Osteocyte (in vitro differentiated cells): ENCODE measurements at regions not wholly inside any gene's neighbourhood (a gene's known extent, or its start where the extent isn't known, plus 50 kb on each side); places are given as distances from the start of the nearest gene placed in this dataset.

Experiments used
- DNase-seq: peaks from one replicate; pipeline ENCODE4 v3.0.0; 2021; ENCODE audit warnings: mixed read lengths; ENCODE audit not compliant: unreplicated experiment; ENCODE audit errors: extremely low spot score
- H3K27ac Mint-ChIP-seq: one replicate; pipeline ENCODE4 v1.8.0; 2021; ENCODE audit warnings: mild to moderate bottlenecking, mixed read lengths; ENCODE audit not compliant: unreplicated experiment
- H3K27me3 Mint-ChIP-seq: one replicate; pipeline ENCODE4 v1.8.0; 2021; ENCODE audit warnings: mixed read lengths; ENCODE audit not compliant: unreplicated experiment
- H3K36me3 Mint-ChIP-seq: one replicate; pipeline ENCODE4 v1.8.0; 2021; ENCODE audit warnings: mixed read lengths; ENCODE audit not compliant: unreplicated experiment
- H3K4me1 Mint-ChIP-seq: one replicate; pipeline ENCODE4 v1.8.0; 2021; ENCODE audit warnings: mixed read lengths; ENCODE audit not compliant: unreplicated experiment
- H3K4me3 Mint-ChIP-seq: one replicate; pipeline ENCODE4 v1.8.0; 2021; ENCODE audit warnings: mild to moderate bottlenecking, moderate library complexity, mixed read lengths; ENCODE audit not compliant: unreplicated experiment
- H3K9me3 Mint-ChIP-seq: one replicate; pipeline ENCODE4 v1.8.0; 2021; ENCODE audit warnings: mixed read lengths; ENCODE audit not compliant: unreplicated experiment
- TF ChIP-seq, protein P1 (sequence below): fragments of 200-600 bp; sonication (generic); IDR thresholded peaks from 2 replicates; pipeline ENCODE4 v1.5.0; 2021; ENCODE audit warnings: antibody characterized with exemption, mild to moderate bottlenecking, moderate library complexity

DNA sequence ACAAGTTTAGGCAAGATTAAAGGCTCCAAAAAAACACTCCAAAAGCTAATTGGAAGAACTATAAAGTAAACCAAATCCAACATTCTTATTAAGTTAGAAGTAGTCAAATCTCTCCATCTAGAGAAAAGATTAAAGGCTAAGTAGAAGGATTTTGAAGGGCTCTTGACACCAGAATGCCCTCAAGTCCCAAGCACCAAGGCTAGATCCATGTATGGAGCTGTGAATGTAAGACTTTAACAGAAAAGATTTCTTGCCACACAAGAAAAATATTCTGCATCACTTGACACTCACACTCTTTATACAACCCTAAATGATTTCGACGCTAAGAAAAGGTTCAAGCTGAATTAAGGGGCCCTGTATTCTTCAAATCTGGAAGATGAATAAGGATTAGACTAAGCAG, 345.2 kb downstream of the VGLL3 start:
- Mint-ChIP-seq H3K4me1 (no peaks in the 10 kb centered on the region), H3K9me3 (no peaks in the 10 kb centered on the region), H3K27ac (no peak overlapping the region)

DNA sequence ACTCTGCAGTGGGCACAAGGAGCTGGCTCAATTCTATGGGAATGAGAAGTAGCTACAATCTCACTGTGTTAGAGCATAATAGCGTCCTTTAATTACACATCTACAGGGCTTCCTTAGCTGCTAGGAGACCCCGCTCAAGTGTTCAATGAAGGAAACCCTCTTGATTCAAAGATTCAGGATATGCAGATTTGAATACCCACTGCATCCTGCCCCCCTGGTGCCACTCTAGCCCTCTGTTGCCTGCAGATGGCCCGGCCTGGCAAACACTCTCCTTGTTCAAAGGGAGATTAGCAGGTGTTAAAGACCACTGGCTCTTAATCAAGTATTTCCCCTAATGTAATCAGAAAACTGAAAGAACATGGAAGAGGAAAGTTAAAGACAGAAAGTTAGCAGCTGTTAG, 356.6 kb downstream of the VGLL3 start:
- Mint-ChIP-seq H3K36me3 (no peaks in the 10 kb centered on the region), H3K4me3 (no peak overlapping the region), H3K27ac (no peak overlapping the region), H3K27me3 (peaks cover 21% of the 10 kb centered on the region), H3K9me3 (no peaks in the 10 kb centered on the region), H3K4me1 (no peaks in the 10 kb centered on the region)
- TF ChIP-seq, protein P1, sequence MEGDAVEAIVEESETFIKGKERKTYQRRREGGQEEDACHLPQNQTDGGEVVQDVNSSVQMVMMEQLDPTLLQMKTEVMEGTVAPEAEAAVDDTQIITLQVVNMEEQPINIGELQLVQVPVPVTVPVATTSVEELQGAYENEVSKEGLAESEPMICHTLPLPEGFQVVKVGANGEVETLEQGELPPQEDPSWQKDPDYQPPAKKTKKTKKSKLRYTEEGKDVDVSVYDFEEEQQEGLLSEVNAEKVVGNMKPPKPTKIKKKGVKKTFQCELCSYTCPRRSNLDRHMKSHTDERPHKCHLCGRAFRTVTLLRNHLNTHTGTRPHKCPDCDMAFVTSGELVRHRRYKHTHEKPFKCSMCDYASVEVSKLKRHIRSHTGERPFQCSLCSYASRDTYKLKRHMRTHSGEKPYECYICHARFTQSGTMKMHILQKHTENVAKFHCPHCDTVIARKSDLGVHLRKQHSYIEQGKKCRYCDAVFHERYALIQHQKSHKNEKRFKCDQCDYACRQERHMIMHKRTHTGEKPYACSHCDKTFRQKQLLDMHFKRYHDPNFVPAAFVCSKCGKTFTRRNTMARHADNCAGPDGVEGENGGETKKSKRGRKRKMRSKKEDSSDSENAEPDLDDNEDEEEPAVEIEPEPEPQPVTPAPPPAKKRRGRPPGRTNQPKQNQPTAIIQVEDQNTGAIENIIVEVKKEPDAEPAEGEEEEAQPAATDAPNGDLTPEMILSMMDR = no peak
- DNase-seq = no peak

More for the DNA sequence above, 345.2 kb downstream of the VGLL3 start:
- DNase-seq = no peak
- H3K27me3 Mint-ChIP-seq = peaks cover 14% of the 10 kb centered on the region
- no peak overlapping the region for H3K4me3 Mint-ChIP-seq
- no peaks in the 10 kb centered on the region for H3K36me3 Mint-ChIP-seq
- TF ChIP-seq, protein P1 = no peak

DNA sequence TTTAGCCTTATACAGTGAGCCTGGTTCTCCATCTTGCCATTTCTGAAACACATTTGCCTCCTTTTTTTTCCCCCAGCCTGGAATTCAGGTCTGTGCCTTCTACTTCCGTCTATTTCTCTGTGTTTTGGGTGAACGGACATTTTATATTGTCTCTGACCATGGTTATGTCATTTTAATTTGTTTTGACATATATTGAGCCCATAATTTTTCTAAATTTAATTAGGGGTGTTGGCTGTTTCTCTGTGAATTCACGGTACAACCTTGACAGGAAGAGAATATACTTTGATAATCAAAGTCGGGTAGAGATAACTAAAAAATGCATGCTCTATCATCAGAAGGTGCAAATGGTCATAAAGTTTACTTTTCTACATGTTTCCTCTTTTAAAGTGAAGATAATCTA, 361.4 kb downstream of the VGLL3 start:
- no peaks in the 10 kb centered on the region for H3K36me3 Mint-ChIP-seq
- peaks cover 15% of the 10 kb centered on the region for H3K27me3 Mint-ChIP-seq
- no peak overlapping the region for H3K4me3 Mint-ChIP-seq
- H3K4me1 Mint-ChIP-seq = no peaks in the 10 kb centered on the region
- TF ChIP-seq, protein P1 = no peak
- no peaks in the 10 kb centered on the region for H3K9me3 Mint-ChIP-seq
- no peak overlapping the region for H3K27ac Mint-ChIP-seq
- no peak for DNase-seq

DNA sequence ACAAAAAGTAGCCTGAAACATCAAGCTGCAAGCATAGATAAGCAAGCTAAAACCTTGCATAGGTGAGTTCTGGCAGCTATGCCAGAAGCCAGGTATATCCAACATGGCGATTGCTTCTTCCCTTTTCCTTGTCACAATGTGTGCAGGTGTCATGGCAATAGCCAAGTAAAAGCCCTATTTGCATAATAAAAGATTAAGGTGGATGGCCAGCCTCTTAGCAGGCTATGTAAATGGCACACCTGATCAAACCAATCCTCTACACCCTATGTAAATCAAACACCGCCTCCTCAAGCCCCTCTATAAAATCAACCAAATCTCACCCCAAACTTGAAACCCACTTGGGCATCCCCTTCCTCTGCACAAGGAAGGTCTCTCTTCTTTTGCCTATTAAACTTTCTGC, 366.8 kb downstream of the VGLL3 start:
- Mint-ChIP-seq H3K9me3 (no peaks in the 10 kb centered on the region), H3K4me1 (no peaks in the 10 kb centered on the region), H3K27ac (no peak overlapping the region), H3K27me3 (peaks cover 4% of the 10 kb centered on the region), H3K36me3 (no peaks in the 10 kb centered on the region), H3K4me3 (no peak overlapping the region)
- TF ChIP-seq, protein P1 = no peak
- DNase-seq = no peak

DNA sequence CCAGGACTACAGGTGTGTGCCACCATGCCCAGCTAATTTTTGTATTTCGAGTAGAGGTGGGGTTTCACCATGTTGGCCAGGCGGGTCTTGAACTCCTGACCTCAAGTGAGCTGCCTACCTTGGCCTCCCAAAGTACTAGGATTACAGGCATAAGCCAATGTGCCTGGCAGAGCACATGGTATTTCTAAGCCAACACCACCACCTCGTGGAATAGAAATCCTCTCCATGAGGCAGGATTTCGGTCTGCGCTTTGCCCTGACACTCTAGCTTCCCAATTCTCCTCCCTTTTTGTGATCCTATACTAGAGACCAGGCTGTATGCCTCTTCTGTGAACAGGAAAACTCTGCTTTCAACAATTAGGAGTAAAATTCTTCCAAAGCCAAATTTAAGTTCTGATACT, 372.2 kb downstream of the VGLL3 start:
- no peaks in the 10 kb centered on the region for H3K4me1 Mint-ChIP-seq
- H3K27ac Mint-ChIP-seq = no peak overlapping the region
- no peak overlapping the region for H3K4me3 Mint-ChIP-seq
- TF ChIP-seq, protein P1 = no peak
- DNase-seq = no peak
- no peaks in the 10 kb centered on the region for H3K36me3 Mint-ChIP-seq
- H3K27me3 Mint-ChIP-seq = peaks cover 1% of the 10 kb centered on the region
- H3K9me3 Mint-ChIP-seq = no peaks in the 10 kb centered on the region
